ENCODE measurements at regions not wholly inside any gene's neighbourhood (a gene's known extent, or its start where the extent isn't known, plus 50 kb on each side); places are given as distances from the start of the nearest gene placed in this dataset.

DNA sequence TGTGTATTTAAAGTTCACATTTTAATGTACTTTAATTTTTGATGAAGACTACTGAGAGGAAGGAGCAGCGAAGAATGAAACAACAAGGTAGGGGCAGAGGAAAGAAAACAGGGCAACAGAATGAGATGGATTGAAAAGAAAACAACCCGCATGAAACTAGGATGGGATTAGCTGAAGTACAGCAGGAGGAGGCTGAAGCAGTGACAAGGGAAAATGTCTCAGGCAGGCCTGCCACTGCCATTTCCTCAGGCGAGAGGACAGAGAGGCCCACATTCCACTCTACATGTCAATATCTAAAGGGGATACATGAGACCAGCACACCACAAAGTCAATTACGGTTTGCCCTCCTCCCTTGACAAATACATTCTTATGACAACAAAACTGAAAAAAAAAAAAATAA lies 1703.2 kb downstream of the EFNB2 start:
- CTCF ChIA-PET: no interaction called here
- Histone ChIP-seq H3K27me3 (ENCODE audit: control insufficient read depth, insufficient read depth, low read length) (no peaks in the 10 kb centered on the region), H2BK120ac (ENCODE audit: low read depth, low read length) (no peak overlapping the region), H4K5ac (ENCODE audit: low read depth, low read length) (no peak overlapping the region), H3K14ac (replicated peaks; ENCODE audit: low read depth, low read length) (no peak overlapping the region), H3K9ac (ENCODE audit: low read depth, low read length) (no peak overlapping the region), H3K9me1 (ENCODE audit: insufficient read depth, low read length) (no peaks in the 10 kb centered on the region), H2AK5ac (ENCODE audit: low read depth, low read length) (no peak overlapping the region), H2AFZ (replicated peaks; ENCODE audit: low read length, poor library complexity) (no peak overlapping the region), H4K20me1 (ENCODE audit: insufficient read depth, low read length) (no peaks in the 10 kb centered on the region), H4K8ac (ENCODE audit: low read depth in 2 of 2, low read length in 2 of 2) (no peak overlapping the region), H2BK20ac (ENCODE audit: low read depth, low read length) (no peak overlapping the region), H3K56ac (ENCODE audit: extremely low read depth, insufficient read depth, low read length) (no peak overlapping the region), H3K18ac (ENCODE audit: low read depth, low read length) (no peak overlapping the region), H4K91ac (ENCODE audit: insufficient read depth, low read depth, low read length) (no peak overlapping the region), H2BK5ac (ENCODE audit: low read depth, low read length, poor library complexity, severe bottlenecking) (no peak overlapping the region), H3K9me3 (ENCODE audit: control insufficient read depth, insufficient read depth, low read length) (no peaks in the 10 kb centered on the region; the same call in 1 of the 2 replicates), H2AK9ac (replicated peaks; ENCODE audit: low read depth, low read length, poor library complexity) (no peak overlapping the region), H2BK15ac (ENCODE audit: low read depth, low read length) (no peak overlapping the region), H3K4me3 (ENCODE audit: insufficient read depth, low read depth, low read length) (no peak overlapping the region), H3K23ac (ENCODE audit: low read depth, low read length) (no peak overlapping the region), H3K27ac (ENCODE audit: insufficient read depth, low read length) (no peak overlapping the region), H3K4ac (ENCODE audit: low read depth, low read length) (no peak overlapping the region), H3K4me1 (ENCODE audit: control insufficient read depth, insufficient read depth, low read length) (no peaks in the 10 kb centered on the region), H3K79me1 (ENCODE audit: low read depth in 1 of 2, low read length in 2 of 2) (no peaks in the 10 kb centered on the region), H3K4me2 (ENCODE audit: low read depth, low read length) (no peak overlapping the region), H3K36me3 (ENCODE audit: control insufficient read depth, insufficient read depth, low read length) (no peaks in the 10 kb centered on the region)
- dilution Hi-C loops (cut with HindIII; ENCODE audit: low sequenced_read_pairs, unreplicated experiment): no loop called here
- ATAC-seq (ENCODE audit: low read depth) (no peak), DNase-seq (no peak)
- intact Hi-C loops (cut with micrococcal nuclease): no loop called here
- POLR2A ChIA-PET (ENCODE audit: unreplicated experiment): no interaction called here
- in situ Hi-C loops (cut with MboI; ENCODE audit: low sequenced_read_pairs): no loop called here
- TF ChIP-seq, protein P1, sequence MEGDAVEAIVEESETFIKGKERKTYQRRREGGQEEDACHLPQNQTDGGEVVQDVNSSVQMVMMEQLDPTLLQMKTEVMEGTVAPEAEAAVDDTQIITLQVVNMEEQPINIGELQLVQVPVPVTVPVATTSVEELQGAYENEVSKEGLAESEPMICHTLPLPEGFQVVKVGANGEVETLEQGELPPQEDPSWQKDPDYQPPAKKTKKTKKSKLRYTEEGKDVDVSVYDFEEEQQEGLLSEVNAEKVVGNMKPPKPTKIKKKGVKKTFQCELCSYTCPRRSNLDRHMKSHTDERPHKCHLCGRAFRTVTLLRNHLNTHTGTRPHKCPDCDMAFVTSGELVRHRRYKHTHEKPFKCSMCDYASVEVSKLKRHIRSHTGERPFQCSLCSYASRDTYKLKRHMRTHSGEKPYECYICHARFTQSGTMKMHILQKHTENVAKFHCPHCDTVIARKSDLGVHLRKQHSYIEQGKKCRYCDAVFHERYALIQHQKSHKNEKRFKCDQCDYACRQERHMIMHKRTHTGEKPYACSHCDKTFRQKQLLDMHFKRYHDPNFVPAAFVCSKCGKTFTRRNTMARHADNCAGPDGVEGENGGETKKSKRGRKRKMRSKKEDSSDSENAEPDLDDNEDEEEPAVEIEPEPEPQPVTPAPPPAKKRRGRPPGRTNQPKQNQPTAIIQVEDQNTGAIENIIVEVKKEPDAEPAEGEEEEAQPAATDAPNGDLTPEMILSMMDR (conservative IDR thresholded peaks at IDR 0.05; ENCODE audit: low read depth, low read length): no peak
- no peak for TF ChIP-seq NFE2L2 (IDR thresholded peaks at IDR 0.05; ENCODE audit: low read depth, low read length)
- no peak for TF ChIP-seq MAZ (IDR thresholded peaks at IDR 0.05; ENCODE audit: borderline replicate concordance, low read depth, low read length)
- TF ChIP-seq POLR2A (IDR thresholded peaks at IDR 0.05; ENCODE audit: low read depth, low read length): no peak
- TF ChIP-seq, protein P2, sequence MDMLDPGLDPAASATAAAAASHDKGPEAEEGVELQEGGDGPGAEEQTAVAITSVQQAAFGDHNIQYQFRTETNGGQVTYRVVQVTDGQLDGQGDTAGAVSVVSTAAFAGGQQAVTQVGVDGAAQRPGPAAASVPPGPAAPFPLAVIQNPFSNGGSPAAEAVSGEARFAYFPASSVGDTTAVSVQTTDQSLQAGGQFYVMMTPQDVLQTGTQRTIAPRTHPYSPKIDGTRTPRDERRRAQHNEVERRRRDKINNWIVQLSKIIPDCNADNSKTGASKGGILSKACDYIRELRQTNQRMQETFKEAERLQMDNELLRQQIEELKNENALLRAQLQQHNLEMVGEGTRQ (IDR thresholded peaks at IDR 0.05; ENCODE audit: low read depth, low read length): no peak
- no peak for TF ChIP-seq CEBPB (IDR thresholded peaks at IDR 0.05; ENCODE audit: low read depth, low read length)
- no peak for TF ChIP-seq RFX5 (IDR thresholded peaks at IDR 0.05; ENCODE audit: low read depth, low read length)
- TF ChIP-seq, protein P3, sequence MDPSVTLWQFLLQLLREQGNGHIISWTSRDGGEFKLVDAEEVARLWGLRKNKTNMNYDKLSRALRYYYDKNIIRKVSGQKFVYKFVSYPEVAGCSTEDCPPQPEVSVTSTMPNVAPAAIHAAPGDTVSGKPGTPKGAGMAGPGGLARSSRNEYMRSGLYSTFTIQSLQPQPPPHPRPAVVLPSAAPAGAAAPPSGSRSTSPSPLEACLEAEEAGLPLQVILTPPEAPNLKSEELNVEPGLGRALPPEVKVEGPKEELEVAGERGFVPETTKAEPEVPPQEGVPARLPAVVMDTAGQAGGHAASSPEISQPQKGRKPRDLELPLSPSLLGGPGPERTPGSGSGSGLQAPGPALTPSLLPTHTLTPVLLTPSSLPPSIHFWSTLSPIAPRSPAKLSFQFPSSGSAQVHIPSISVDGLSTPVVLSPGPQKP (IDR thresholded peaks at IDR 0.05; ENCODE audit: borderline replicate concordance, low read depth, low read length): no peak
- no peak for TF ChIP-seq RCOR1 (IDR thresholded peaks at IDR 0.05; ENCODE audit: insufficient replicate concordance, low read length)
- TF ChIP-seq MXI1 (IDR thresholded peaks at IDR 0.05; ENCODE audit: borderline replicate concordance, low read depth, low read length): no peak
- no peak for TF ChIP-seq CHD1 (IDR thresholded peaks at IDR 0.05; ENCODE audit: low read depth, low read length)
- no peak for TF ChIP-seq MAFK (IDR thresholded peaks at IDR 0.05; ENCODE audit: low read depth, low read length)
- TF ChIP-seq RAD21 (IDR thresholded peaks at IDR 0.05; ENCODE audit: low read length): no peak
- no peak for TF ChIP-seq BHLHE40 (IDR thresholded peaks at IDR 0.05; ENCODE audit: low read depth, low read length)
- no TSS peak for BruUV-seq (replicated peaks)
- 100% methylated on average over 1 of the region's 4 CpGs; no CpG with 5 or more reads in 1 of the 2 experiments for WGBS, 2 experiments (ENCODE audit: extremely low coverage in 2 of 2, insufficient read length in 1 of 2)

Data from IMR-90 (cell line).